ENCODE measurements at regions not wholly inside any gene's neighbourhood (a gene's known extent, or its start where the extent isn't known, plus 50 kb on each side); places are given as distances from the start of the nearest gene placed in this dataset.

DNA sequence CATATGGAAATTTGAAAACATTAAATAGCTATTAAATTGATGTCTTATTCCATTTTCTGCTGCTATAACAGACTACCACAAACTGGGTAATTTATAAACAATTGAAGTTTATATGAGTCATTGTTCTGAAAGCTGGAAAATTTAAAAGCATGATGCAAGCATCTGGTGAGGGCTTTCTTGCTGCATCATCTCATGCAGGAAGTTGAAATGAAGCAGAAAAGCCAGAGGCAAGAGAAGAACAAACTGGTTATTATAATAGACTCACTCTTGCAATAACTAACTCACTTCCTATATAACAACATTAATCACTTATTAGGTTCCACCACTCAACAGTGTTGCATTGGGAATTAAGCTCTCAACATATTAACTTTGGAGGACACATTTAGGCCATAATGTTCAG is 1277.4 kb downstream of the LRFN5 start:
- Histone ChIP-seq H3K27me3 (ENCODE audit: insufficient read depth) (no peaks in the 10 kb centered on the region), H3K4me3 (no peak overlapping the region), H3K27ac (ENCODE audit: low read depth) (no peak overlapping the region), H3K36me3 (ENCODE audit: insufficient read depth) (no peaks in the 10 kb centered on the region), H2AFZ (no peak overlapping the region), H3K79me2 (replicated peaks; ENCODE audit: insufficient read depth) (no peaks in the 10 kb centered on the region), H3K9me2 (ENCODE audit: insufficient read depth) (no peaks in the 10 kb centered on the region), H3F3A (replicated peaks; ENCODE audit: low read depth) (no peaks in the 10 kb centered on the region), H4K20me1 (replicated peaks; ENCODE audit: insufficient read depth) (no peaks in the 10 kb centered on the region), H3K4me2 (no peak overlapping the region), H3K4me1 (ENCODE audit: insufficient read depth) (no peaks in the 10 kb centered on the region)
- H3K4me1 Mint-ChIP-seq: no peaks in the 10 kb centered on the region
- no peak for TF ChIP-seq EZH2 (IDR thresholded peaks at IDR 0.05; ENCODE audit: low read depth, unreplicated experiment)
- H3K36me3 Mint-ChIP-seq (ENCODE audit: low read depth): no peaks in the 10 kb centered on the region; the same call in 1 of the 3 replicates
- ATAC-seq: no peak
- peaks cover 11% of the 10 kb centered on the region for H3K9me3 Mint-ChIP-seq
- DNase-seq (ENCODE audit: low spot score): no peak
- no peak overlapping the region for H3K27ac Mint-ChIP-seq
- H3K27me3 Mint-ChIP-seq (ENCODE audit: insufficient read depth, low read depth, poor library complexity): no peaks in the 10 kb centered on the region
- H3K4me3 Mint-ChIP-seq: no peak overlapping the region

DNA sequence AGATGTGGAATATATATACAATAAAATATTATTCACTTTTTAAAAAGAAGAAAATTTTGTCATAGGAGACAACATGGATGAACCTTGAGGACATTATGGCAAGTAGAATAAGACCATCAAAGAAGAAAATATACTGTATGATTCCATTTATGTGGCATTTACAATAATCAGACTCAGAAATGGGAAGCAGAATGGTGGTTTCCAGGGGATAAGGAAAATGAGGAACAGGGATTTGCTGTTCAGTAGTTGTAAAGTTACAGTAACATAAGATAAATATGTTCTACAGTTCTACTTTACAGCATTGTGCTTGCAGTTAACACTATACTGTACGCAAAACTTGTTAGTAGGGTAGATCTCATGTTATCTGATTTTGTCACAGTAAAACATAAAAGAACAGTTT is 1271.0 kb downstream of the LRFN5 start:
- DNase-seq (ENCODE audit: low spot score) (no peak), ATAC-seq (no peak)
- Histone ChIP-seq H3F3A (replicated peaks; ENCODE audit: low read depth) (no peaks in the 10 kb centered on the region), H3K36me3 (ENCODE audit: insufficient read depth) (no peaks in the 10 kb centered on the region), H3K4me2 (no peak overlapping the region), H3K27me3 (ENCODE audit: insufficient read depth) (no peaks in the 10 kb centered on the region), H3K79me2 (replicated peaks; ENCODE audit: insufficient read depth) (no peaks in the 10 kb centered on the region), H4K20me1 (replicated peaks; ENCODE audit: insufficient read depth) (no peaks in the 10 kb centered on the region), H3K4me1 (ENCODE audit: insufficient read depth) (no peaks in the 10 kb centered on the region), H3K4me3 (no peak overlapping the region), H2AFZ (no peak overlapping the region), H3K9me2 (ENCODE audit: insufficient read depth) (no peaks in the 10 kb centered on the region), H3K27ac (ENCODE audit: low read depth) (no peak overlapping the region)
- Mint-ChIP-seq H3K36me3 (ENCODE audit: low read depth) (no peaks in the 10 kb centered on the region), H3K4me3 (no peak overlapping the region), H3K4me1 (peaks cover 5% of the 10 kb centered on the region), H3K27me3 (ENCODE audit: insufficient read depth, low read depth, poor library complexity) (no peaks in the 10 kb centered on the region), H3K9me3 (no peaks in the 10 kb centered on the region), H3K27ac (no peak overlapping the region)
- TF ChIP-seq ZNF331 (CRISPR knock-in tag; IDR thresholded peaks at IDR 0.05; ENCODE audit: low read depth): no peak
- TF ChIP-seq EZH2 (IDR thresholded peaks at IDR 0.05; ENCODE audit: low read depth, unreplicated experiment): no peak
- no peak for TF ChIP-seq EZH2phosphoT487 (IDR thresholded peaks at IDR 0.05; ENCODE audit: unreplicated experiment)

DNA sequence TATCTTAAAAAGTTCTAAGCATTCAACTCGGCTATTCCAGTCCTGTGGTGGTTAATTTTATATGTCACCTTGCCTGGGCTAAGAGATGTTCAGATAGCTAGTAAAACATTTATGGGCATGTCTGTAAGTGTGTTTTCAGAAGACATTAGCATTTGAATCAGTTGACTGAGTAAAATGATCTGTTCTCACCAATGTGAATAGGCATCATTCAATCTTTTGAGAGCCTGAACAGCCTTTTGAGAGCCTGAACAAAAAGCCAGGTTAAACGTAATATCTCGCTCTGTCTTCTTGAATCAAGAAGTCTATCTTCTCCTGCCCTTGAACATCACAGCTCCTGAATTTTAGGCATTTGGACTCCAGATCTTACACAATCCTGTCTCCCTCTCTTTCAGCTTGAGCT is 1266.1 kb downstream of the LRFN5 start:
- H3K4me3 ChIP-seq: no peak overlapping the region
- H3K36me3 ChIP-seq (ENCODE audit: insufficient read depth): no peaks in the 10 kb centered on the region
- no peaks in the 10 kb centered on the region for H3F3A ChIP-seq (replicated peaks; ENCODE audit: low read depth)
- no peaks in the 10 kb centered on the region for H3K9me2 ChIP-seq (ENCODE audit: insufficient read depth)
- H4K20me1 ChIP-seq (replicated peaks; ENCODE audit: insufficient read depth): no peaks in the 10 kb centered on the region
- H3K27me3 ChIP-seq (ENCODE audit: insufficient read depth): no peaks in the 10 kb centered on the region
- H3K27ac ChIP-seq (ENCODE audit: low read depth): no peak overlapping the region
- H3K4me1 ChIP-seq (ENCODE audit: insufficient read depth): no peaks in the 10 kb centered on the region
- H3K4me2 ChIP-seq: no peak overlapping the region
- no peaks in the 10 kb centered on the region for H3K36me3 Mint-ChIP-seq (ENCODE audit: low read depth)
- peak overlapping the region; percentile 25 for H3K27ac Mint-ChIP-seq
- H3K9me3 Mint-ChIP-seq: no peaks in the 10 kb centered on the region
- peak overlapping the region; percentile 2; the same call in 1 of the 2 replicates for H2AFZ ChIP-seq
- H3K4me3 Mint-ChIP-seq: no peak overlapping the region
- no peaks in the 10 kb centered on the region for H3K79me2 ChIP-seq (replicated peaks; ENCODE audit: insufficient read depth)
- ATAC-seq: no peak
- peaks cover 6% of the 10 kb centered on the region for H3K4me1 Mint-ChIP-seq
- no peak for DNase-seq (ENCODE audit: low spot score)
- H3K27me3 Mint-ChIP-seq (ENCODE audit: insufficient read depth, low read depth, poor library complexity): no peaks in the 10 kb centered on the region
- TF ChIP-seq ZNF331 (CRISPR knock-in tag; IDR thresholded peaks at IDR 0.05; ENCODE audit: low read depth) (no peak), REST (IDR thresholded peaks at IDR 0.05; ENCODE audit: unreplicated experiment) (no peak), EZH2phosphoT487 (IDR thresholded peaks at IDR 0.05; ENCODE audit: unreplicated experiment) (no peak), NANOG (IDR thresholded peaks at IDR 0.05; ENCODE audit: borderline replicate concordance) (no peak), EZH2 (IDR thresholded peaks at IDR 0.05; ENCODE audit: low read depth, unreplicated experiment) (no peak), ZNF114 (CRISPR knock-in tag; IDR thresholded peaks at IDR 0.05) (no peak)
- TF ChIP-seq, protein P1, sequence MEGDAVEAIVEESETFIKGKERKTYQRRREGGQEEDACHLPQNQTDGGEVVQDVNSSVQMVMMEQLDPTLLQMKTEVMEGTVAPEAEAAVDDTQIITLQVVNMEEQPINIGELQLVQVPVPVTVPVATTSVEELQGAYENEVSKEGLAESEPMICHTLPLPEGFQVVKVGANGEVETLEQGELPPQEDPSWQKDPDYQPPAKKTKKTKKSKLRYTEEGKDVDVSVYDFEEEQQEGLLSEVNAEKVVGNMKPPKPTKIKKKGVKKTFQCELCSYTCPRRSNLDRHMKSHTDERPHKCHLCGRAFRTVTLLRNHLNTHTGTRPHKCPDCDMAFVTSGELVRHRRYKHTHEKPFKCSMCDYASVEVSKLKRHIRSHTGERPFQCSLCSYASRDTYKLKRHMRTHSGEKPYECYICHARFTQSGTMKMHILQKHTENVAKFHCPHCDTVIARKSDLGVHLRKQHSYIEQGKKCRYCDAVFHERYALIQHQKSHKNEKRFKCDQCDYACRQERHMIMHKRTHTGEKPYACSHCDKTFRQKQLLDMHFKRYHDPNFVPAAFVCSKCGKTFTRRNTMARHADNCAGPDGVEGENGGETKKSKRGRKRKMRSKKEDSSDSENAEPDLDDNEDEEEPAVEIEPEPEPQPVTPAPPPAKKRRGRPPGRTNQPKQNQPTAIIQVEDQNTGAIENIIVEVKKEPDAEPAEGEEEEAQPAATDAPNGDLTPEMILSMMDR (conservative IDR thresholded peaks at IDR 0.05; ENCODE audit: low read depth in 2 of 2): no peak

Measured in GM23338 (cell line).